SH-SY5Y (cell line): ENCODE measurements at regions not wholly inside any gene's neighbourhood (a gene's known extent, or its start where the extent isn't known, plus 50 kb on each side); places are given as distances from the start of the nearest gene placed in this dataset.

ENCODE experiments used
- GATA2 ChIP-seq: IDR thresholded peaks from 2 replicates; pipeline ENCODE4 v1.6.1; 2011; ENCODE audit warnings: mild to moderate bottlenecking, low read depth, low read length
- GATA3 ChIP-seq: IDR thresholded peaks from 2 replicates; pipeline ENCODE4 v1.6.1; 2011; ENCODE audit warnings: low read depth, mild to moderate bottlenecking, low read length, moderate library complexity

DNA sequence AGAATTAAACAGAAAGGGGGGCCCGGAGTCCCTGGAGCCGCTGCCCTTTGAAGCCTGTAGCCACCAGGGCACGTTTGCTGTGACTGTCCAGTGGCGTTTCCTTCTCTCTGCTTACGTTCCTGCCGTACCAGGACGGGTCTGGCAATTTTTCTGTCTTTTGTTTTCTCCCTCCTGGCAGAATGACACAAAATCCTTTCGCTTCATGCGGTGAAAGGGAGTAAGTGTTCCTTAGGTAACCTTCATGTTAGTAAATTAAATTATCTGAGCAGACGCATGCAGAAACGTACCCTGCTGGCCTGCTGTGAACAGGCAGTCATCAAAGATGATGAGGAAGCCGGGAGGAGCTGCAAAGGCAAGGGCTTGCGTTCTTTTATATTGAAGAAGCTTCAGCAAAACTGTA is 299.3 kb upstream of the ARGLU1 start:
- TF ChIP-seq GATA3 (no peak), GATA2 (no peak)

DNA sequence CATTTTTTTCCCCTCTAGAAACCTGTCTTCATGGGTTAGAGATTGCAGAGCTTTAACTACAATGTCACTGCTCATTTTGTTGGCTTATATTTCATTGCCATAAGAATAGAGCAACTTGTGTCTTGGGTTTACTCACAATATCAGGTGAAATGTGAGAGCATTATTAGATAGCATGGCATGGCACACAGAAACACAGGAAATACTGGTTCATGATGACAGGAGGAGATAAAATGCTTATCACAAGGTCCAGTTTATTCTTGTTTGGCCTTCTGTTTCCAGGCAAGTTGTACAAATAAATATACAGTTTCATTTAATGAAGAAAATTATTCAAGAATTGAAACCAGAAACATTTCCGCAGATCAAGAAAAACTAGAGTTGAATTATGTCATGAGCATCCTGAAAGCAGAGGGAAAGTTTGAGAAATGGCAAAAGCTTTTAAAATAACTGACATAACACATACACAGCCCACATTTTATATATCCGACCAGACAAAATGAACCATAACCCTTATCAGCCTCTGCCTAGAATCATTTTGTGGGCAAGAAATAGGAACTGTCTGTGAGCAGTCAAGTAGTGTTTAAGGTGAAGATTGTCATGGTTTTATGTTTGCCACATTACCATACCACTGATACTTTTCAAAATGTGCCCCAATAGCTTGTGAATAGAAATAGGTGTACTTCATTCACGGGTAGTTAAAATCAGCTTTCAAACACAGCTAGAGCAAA is 297.9 kb upstream of the ARGLU1 start:
- no peak for TF ChIP-seq GATA3
- TF ChIP-seq GATA2, result no peak

DNA sequence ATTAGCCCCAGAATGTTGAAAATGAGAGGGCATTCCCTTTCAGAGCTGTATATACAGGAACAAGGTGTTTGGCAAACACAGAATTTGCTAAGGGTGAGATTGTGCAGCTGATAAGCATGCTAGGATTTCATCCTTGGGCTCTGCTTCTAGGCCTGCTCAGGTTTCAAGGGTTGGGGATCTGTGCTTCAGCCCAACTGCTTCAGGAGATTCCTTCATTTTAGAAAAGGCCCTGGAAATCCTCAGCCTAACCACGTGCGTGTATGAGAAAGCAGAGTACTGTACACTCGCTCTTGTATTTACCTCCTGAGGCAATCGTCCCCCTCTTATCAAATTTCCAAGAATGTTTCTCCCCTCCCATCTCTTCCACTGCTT is 291.6 kb upstream of the ARGLU1 start:
- TF ChIP-seq GATA2 (peak; percentile 19; the same call in 1 of the 2 replicates), GATA3 (no peak)

DNA sequence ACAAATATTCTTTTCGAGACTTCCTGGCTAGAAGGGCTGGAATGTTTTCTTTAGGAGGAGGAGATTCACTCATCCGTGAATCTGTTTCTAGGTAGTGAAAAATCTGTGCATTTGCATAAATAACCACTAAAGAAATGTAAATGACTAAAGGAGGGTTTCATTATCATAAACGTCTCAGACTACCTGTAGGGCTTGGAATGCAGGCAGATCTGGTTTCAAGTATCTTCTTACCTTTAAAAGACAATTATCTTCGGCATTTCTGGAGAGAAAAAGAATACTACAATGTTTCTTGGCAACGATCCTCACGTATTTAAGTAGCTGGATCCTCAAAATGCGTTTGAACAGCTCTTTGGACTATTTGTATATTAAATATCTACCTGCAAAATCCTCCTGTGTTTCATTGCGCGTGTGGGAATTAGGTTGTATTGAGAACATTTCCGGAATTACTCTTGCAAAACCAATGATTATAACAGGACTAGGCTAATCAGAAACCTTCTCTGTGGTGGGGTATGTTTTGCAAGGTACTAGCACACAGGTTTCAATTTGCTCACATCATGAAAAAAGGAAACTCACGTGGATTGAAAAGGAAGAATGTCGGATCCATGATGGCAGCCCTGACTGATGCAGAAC is 291.1 kb upstream of the ARGLU1 start:
- TF ChIP-seq GATA3 (no peak), GATA2 (no peak)

DNA sequence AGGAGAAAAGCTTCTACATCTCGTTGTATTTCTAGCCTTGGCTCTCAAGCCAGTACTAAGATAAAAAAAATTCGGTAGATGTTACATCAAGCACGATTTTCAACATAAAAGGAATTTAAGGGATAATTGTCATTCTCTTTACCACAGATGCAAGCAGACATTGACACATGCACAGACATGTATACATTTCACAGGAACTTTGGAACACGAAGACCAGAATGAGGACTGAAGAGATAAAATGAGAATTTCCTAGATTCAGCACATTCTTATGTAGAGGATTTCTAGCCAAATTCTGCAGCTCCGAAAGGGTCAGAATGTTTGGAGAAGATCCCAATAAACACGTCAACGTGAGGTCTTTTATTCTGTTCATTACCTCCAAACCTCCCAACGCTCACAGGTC is 284.5 kb upstream of the ARGLU1 start:
- TF ChIP-seq GATA3 (no peak), GATA2 (no peak)

DNA sequence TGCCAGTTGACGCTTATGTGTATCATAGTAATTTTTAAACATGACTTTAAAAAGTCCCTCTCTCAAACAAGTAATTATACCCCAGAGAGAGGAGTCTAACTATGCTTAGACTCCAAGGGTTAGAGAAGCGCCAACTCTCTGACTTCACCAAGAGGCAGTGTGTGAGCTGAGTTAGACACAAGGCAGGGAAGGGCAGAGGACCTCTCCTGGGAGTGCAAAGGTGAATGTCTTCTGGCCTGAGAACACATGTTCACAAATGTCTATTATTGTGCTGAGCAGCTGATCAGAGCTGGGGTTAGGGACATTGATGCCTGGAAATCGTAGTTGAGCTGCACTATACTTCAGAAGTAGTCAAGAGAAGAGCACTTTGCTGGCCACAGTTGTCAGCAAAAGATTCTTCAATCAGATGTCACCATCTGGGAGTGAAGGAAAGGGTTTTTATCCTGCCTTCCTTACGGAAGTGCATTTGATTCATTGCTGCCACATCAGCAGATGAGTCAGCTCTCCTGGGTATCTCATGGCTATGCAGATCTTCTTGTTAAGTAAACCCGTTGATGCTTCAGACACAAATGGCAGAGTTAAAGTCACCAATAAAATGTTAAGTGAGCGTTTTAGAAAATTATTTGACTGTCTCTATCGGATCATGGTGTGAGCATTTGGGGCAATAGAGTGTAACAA is 283.2 kb upstream of the ARGLU1 start:
- TF ChIP-seq GATA2, result no peak
- no peak for TF ChIP-seq GATA3

DNA sequence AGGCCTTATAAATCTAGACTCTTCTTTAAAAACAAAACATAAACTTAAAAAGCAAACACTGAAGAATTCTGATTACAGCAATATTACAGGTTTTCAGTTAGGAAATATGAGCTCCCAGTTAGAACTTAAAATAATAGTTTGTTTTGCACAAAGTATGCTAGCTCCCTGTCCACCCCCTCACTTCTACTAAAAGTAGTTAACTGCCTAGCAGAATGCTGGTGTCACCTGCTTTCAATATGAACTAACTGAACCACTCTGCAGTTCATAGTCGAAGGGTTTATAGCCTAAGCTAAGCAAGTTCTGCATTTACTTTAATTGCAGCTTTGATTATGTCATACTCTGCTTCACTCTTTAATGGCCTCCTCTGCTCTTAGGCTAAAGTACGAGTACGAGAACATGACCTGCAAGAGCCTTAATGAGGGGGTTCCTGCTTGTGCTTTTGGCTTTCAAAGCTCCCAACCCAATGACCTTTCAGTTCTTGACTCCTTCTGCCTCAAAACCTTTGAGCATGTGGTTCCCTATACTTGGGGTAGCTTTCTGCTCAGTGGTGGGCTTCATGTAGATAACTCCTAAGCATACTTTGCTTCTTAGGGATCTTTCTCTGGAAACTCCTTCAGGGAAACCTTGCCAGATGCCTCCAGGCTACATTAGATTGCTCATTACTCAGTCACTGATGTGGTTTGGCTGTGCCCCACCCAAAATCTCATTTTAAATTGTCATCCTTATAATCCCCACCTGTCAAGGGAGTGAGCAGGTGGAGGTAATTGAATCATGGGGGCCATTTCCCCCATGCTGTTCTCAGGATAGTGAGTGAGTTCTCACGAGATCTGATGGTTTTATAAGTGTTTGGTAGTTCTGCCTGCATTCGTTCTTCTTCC is 278.9 kb upstream of the ARGLU1 start:
- TF ChIP-seq GATA2, result no peak
- no peak for TF ChIP-seq GATA3

DNA sequence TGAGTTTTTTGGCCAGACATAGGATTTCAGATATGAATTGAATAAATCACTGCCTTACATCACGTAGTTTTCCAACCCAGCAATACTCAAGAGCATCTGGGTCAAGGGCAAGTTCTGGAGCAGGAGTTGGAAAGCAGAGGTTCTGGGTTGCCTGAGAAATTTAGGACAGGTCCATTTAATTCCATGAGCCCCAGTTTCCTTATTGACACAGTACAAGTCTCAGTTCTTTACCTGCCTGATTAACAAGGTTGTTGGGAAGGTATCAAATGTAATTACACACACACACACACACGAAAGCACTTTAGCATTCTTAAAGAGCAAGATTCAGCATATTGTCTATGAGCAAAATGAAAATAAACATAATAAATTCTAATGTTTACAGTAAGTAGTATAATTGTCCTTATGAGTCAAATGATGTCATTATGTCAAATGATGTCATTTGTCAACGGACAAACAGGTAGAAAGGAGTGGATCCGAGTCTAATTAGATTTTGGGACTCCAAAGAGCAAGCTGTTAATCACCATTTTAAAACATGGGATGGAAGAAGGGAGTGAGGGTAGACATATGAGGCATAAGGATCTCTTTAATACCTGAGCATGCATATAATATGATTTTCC is 268.4 kb upstream of the ARGLU1 start:
- TF ChIP-seq GATA3 (no peak), GATA2 (no peak)

DNA sequence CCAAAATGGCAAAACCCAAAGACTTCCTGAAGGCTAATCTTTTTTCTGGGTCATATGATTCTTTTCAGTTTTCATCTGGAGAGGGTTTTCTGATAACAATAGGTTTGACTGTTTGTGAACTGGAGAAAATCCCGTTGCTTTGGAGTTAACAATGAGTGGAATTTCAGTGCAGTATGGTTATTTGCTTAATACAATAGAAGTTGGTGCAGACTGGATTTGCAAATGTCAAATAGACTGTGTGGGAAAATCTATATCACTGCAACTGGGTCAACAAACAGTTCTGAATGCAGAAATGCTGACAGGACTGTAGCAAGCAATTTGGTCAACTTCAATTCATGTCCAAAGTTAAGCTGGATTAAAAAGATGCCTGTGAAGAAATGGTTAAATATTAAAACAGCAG is 267.5 kb upstream of the ARGLU1 start:
- TF ChIP-seq GATA3, result no peak
- no peak for TF ChIP-seq GATA2

DNA sequence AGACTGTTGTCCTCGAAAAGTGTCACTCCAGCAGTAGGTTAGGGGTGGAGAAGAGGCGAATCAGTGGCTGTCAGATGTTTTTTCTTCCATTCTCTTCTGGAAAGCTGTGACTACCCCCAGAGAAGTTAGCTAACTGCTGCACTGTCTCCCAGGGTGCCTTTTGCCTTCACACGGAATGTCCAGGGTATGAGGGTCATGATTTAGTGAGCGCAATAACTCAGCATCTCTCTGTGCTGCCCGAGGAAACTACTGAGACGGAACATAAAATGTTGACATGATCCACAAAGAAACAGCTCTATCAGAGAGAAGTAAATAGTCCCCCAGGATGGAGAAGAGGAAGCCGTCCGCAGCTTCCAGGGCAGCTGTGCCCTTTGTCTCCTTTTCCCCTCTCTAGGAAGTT is 254.0 kb upstream of the ARGLU1 start:
- TF ChIP-seq GATA2 (no peak), GATA3 (no peak)

DNA sequence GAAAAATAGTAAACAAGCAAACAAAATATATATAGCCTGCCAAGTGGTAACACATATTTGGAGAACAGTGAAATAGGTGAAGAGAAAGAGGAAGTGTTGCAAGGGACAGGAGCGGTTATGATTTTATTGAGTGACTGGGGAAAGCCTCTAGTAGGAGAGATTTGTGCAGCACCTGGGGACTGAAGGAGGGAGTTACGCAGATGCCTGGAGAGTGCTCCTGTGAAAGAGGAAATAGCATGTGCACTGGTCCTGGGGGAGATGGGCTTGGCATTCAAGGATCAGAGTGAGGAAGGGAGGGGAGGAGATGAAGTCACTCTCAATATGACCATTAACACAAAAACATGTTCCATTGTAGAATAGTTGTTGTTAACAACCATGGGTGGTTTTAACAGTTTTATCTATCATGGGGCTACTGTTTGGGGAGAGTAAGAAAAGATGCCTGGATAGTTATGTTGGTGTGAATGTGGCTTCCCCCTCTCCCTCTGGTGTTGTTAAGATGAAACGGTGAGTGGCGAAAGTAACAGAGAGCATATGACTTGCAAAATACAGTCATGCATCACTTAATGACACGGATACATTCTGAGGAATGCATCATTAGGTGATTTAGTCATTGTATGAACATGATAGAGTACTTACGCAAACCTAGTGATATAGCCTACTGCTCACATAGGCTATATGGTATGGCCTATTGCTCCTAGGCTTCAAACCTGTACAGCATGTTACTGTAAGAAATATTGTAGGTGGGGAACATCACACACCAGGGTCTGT is 251.7 kb upstream of the ARGLU1 start:
- TF ChIP-seq GATA3 (no peak), GATA2 (no peak)

DNA sequence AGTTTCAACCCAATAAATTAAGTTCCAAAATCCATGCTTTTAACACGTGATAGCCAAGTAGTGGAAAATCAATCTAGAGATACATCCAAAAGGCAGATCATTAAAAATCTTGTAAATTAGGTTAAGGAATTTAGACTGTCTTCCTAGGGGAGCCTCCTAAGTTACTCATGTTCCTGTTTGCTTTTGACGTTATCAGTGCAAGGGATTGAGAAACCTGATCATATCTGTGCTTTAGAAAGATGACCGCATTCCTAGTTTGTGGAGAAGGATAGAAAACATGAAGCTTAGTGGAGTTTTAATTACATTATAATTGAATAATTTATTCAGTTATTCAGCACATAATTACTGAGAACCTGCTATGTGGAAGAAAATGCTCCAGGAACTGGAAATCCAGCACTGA is 251.0 kb upstream of the ARGLU1 start:
- no peak for TF ChIP-seq GATA2
- TF ChIP-seq GATA3, result no peak

DNA sequence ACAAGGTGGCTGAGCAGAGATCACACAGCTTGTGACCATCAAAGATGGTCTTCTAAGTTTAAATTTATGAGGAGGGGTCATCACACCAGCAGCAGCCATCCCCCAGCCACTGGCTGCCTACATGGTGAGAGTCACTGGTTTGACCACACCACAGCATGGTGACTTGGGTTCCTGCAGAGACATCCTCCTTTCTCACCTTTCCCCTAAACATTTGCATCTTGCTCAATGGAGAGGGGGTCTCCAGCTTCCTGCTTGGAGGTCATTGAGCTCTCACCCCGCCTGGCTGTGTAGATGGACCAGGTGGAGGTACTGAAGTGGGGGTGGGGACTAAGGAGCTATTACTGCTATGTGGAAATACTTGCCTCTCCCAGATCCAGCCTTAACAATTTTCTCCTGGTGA is 247.6 kb upstream of the ARGLU1 start:
- TF ChIP-seq GATA3 (no peak), GATA2 (no peak)
